ENCODE measurements at regions not wholly inside any gene's neighbourhood (a gene's known extent, or its start where the extent isn't known, plus 50 kb on each side); places are given as distances from the start of the nearest gene placed in this dataset.

GRCh38 chr6:12537389-12537788 lies 179.2 kb upstream of the PHACTR1 start:
- Histone ChIP-seq H4K8ac (ENCODE audit: extremely low read depth, insufficient read depth, low read length) (no peak overlapping the region), H3K9me3 (ENCODE audit: insufficient read depth in 2 of 2, low read depth in 1 of 2, low read length in 1 of 2) (no peaks in the 10 kb centered on the region), H3K56ac (replicated peaks; ENCODE audit: insufficient read length, low read depth, low read length) (no peak overlapping the region), H3K23ac (ENCODE audit: insufficient read length) (no peak overlapping the region), H2AFZ (ENCODE audit: low read length) (no peak overlapping the region), H4K5ac (ENCODE audit: insufficient read length, low read depth, low read length) (no peak overlapping the region), H2BK15ac (ENCODE audit: low read length) (no peak overlapping the region), H3K4me3 (ENCODE audit: extremely low read depth in 1 of 4, insufficient read depth in 2 of 4, low read depth in 3 of 4, low read length in 4 of 4) (no peak overlapping the region), H4K91ac (replicated peaks; ENCODE audit: insufficient read length, low read length) (no peak overlapping the region), H2BK5ac (ENCODE audit: low read depth, low read length) (no peak overlapping the region), H3K4me1 (replicated peaks in 1 of 4; ENCODE audit: control insufficient read depth in 3 of 4, insufficient read depth in 4 of 4, low read length in 3 of 4) (no peaks in the 10 kb centered on the region), H3K79me2 (ENCODE audit: control insufficient read depth in 1 of 2, insufficient read depth in 2 of 2, low read length in 2 of 2) (no peaks in the 10 kb centered on the region), H3K14ac (ENCODE audit: insufficient read length) (no peak overlapping the region), H3K9ac (replicated peaks in 1 of 4; ENCODE audit: extremely low read depth in 1 of 4, low read depth in 3 of 4, low read length in 3 of 4) (no peak overlapping the region), H3K23me2 (ENCODE audit: low read depth, low read length) (no peaks in the 10 kb centered on the region), H4K20me1 (replicated peaks in 1 of 2; ENCODE audit: control insufficient read depth in 1 of 2, insufficient read depth in 2 of 2, low read length in 2 of 2) (no peaks in the 10 kb centered on the region), H2BK120ac (replicated peaks; ENCODE audit: low read depth, low read length) (no peak overlapping the region), H3K4ac (replicated peaks; ENCODE audit: insufficient read length, low read depth, low read length) (no peak overlapping the region), H2BK20ac (ENCODE audit: low read length) (no peak overlapping the region), H3K27ac (ENCODE audit: low read depth, low read length) (no peak overlapping the region), H2BK12ac (ENCODE audit: low read depth, low read length) (no peak overlapping the region), H3K18ac (ENCODE audit: extremely low read depth, low read length) (no peak overlapping the region), H3K4me2 (ENCODE audit: insufficient read depth in 1 of 2, low read depth in 2 of 2, low read length in 2 of 2) (no peak overlapping the region), H2AK5ac (ENCODE audit: low read depth, low read length) (no peak overlapping the region), H3K79me1 (ENCODE audit: low read depth, low read length) (no peaks in the 10 kb centered on the region), H3K36me3 (ENCODE audit: control insufficient read depth in 2 of 4, insufficient read depth in 4 of 4, low read length in 3 of 4) (no peaks in the 10 kb centered on the region), H3K27me3 (replicated peaks in 1 of 4; ENCODE audit: control insufficient read depth in 3 of 4, extremely low read depth in 1 of 4, insufficient read depth in 3 of 4, low read length in 3 of 4) (no peaks in the 10 kb centered on the region)
- 79% methylated on average over 5 of the region's 5 CpGs; no CpG with 5 or more reads in 1 of the 2 experiments for WGBS, 2 experiments (ENCODE audit: extremely low coverage in 1 of 2, insufficient coverage in 1 of 2, insufficient read length in 1 of 2, insufficient replicate concordance in 2 of 2, low coverage in 1 of 2, low lambda C conversion rate in 2 of 2, missing lambda C conversion rate in 1 of 2)
- ChIA-PET POLR2A (ENCODE audit: partially characterized antibody) (no interaction called here), CTCF (ENCODE audit: partially characterized antibody) (no interaction called here)
- DNase-seq (ENCODE audit: low read depth in 1 of 2, low spot score in 2 of 2) (no peak), FAIRE-seq (no peak)
- no peak for TF ChIP-seq TBP (IDR thresholded peaks at IDR 0.05; ENCODE audit: low read depth, low read length)
- no peak for TF ChIP-seq RNF2 (IDR thresholded peaks at IDR 0.05; ENCODE audit: borderline replicate concordance, low read depth, low read length, missing control alignments, poor library complexity, severe bottlenecking)
- TF ChIP-seq POLR2AphosphoS5 (IDR thresholded peaks at IDR 0.05; ENCODE audit: low read depth, low read length): no peak
- no peak for TF ChIP-seq SUZ12 (IDR thresholded peaks at IDR 0.05; ENCODE audit: low read length)
- TF ChIP-seq SRF (IDR thresholded peaks at IDR 0.05; ENCODE audit: low read depth, low read length): no peak
- no peak for TF ChIP-seq POU5F1 (IDR thresholded peaks at IDR 0.05; ENCODE audit: low read depth, low read length)

All from H1 (cell line).